A673 (cell line): ENCODE measurements at regions not wholly inside any gene's neighbourhood (a gene's known extent, or its start where the extent isn't known, plus 50 kb on each side); places are given as distances from the start of the nearest gene placed in this dataset.

Experiments
- BruUV-seq: library from RNA; stranded (reverse); fragments of 400-500 nt; replicated peaks from 2 replicates; lab custom pipeline; 2021; lab: Mats Ljungman, UMichigan
- CTCF ChIA-PET: fragments of 300-600 bp; sonication (Branson Sonifier 250); formaldehyde crosslinking; loops from one replicate; lab custom pipeline; 2022; ENCODE audit warnings: antibody characterized with exemption; lab: Charles Lee
- POLR2A ChIA-PET: fragments of 300-600 bp; sonication (Branson Sonifier 250); formaldehyde crosslinking; loops from one replicate; lab custom pipeline; 2022; ENCODE audit warnings: antibody characterized with exemption; ENCODE audit not compliant: low non-redundant PET; lab: Charles Lee
- DNase-seq: peaks from one replicate; pipeline ENCODE4 v3.0.0-alpha.2; 2015; ENCODE audit warnings: low spot score
- H3K27ac ChIP-seq: fragments of 200-600 bp; sonication (generic); 2 replicates; pipeline ENCODE4 v1.5.1; 2016; ENCODE audit warnings: mixed run types, low read depth, mild to moderate bottlenecking, mixed read lengths, antibody characterized with exemption, low read length; ENCODE audit not compliant: poor library complexity, severe bottlenecking
- H3K27me3 ChIP-seq: fragments of 200-600 bp; sonication (generic); replicated peaks from 2 replicates; pipeline ENCODE4 v1.6.1; 2017; ENCODE audit warnings: mixed run types, low read depth, mild to moderate bottlenecking, mixed read lengths, antibody characterized with exemption, low read length; ENCODE audit not compliant: insufficient read depth, poor library complexity
- H3K36me3 ChIP-seq: fragments of 200-600 bp; sonication (generic); 2 replicates; pipeline ENCODE4 v1.6.1; 2016; ENCODE audit warnings: mixed run types, mild to moderate bottlenecking, mixed read lengths, antibody characterized with exemption, low read length; ENCODE audit not compliant: insufficient read depth, poor library complexity, severe bottlenecking
- H3K4me1 ChIP-seq: fragments of 200-600 bp; sonication (generic); 2 replicates; pipeline ENCODE4 v1.6.1; 2017; ENCODE audit warnings: mixed run types, mild to moderate bottlenecking, mixed read lengths, antibody characterized with exemption, low read length; ENCODE audit not compliant: insufficient read depth, poor library complexity, severe bottlenecking
- H3K4me3 ChIP-seq: fragments of 200-600 bp; sonication (generic); 2 replicates; pipeline ENCODE4 v1.5.1; 2016; ENCODE audit warnings: low read depth, mixed run types, mild to moderate bottlenecking, mixed read lengths, low read length; ENCODE audit not compliant: poor library complexity, severe bottlenecking
- H3K9me3 ChIP-seq: fragments of 200-600 bp; sonication (generic); 2 replicates; pipeline ENCODE4 v1.6.1; 2016; ENCODE audit warnings: mixed run types, low read depth, mild to moderate bottlenecking, mixed read lengths, antibody characterized with exemption, low read length; ENCODE audit not compliant: poor library complexity, severe bottlenecking
- CTCF ChIP-seq: fragments of 300-800, 200-600 bp; sonication (generic); conservative IDR thresholded peaks from 2 replicates; pipeline ENCODE4 v1.5.1; 2017; ENCODE audit warnings: low read depth, mild to moderate bottlenecking, antibody characterized with exemption, low read length, moderate library complexity, mixed read lengths
- EZH2 ChIP-seq: fragments of 200-600 bp; sonication (generic); IDR thresholded peaks from 2 replicates; pipeline ENCODE4 v1.6.1; 2017; ENCODE audit warnings: borderline replicate concordance, low read depth, mild to moderate bottlenecking, mixed read lengths, antibody characterized with exemption, low read length; ENCODE audit not compliant: poor library complexity, severe bottlenecking
- intact Hi-C: fragments of 100-400 bp; cut with micrococcal nuclease; formaldehyde crosslinking; loops from one replicate; pipeline ENCODE4 v1.10.0; 2022; ENCODE audit not compliant: unreplicated experiment

- no peaks in the 10 kb centered on the region for H3K4me1 ChIP-seq
- peaks cover 7% of the 10 kb centered on the region for H3K27me3 ChIP-seq
- no peaks in the 10 kb centered on the region for H3K36me3 ChIP-seq
- no peak overlapping the region for H3K27ac ChIP-seq
- ChIA-PET CTCF (no interaction called here), POLR2A (no interaction called here)
- DNase-seq, result no peak
- H3K4me3 ChIP-seq, result no peak overlapping the region
- no peak for TF ChIP-seq CTCF
- TF ChIP-seq EZH2, result no peak
- no TSS peak for BruUV-seq
- H3K9me3 ChIP-seq, result no peaks in the 10 kb centered on the region
- intact Hi-C loops, result no loop called here
These were observed 70.4 kb upstream of the SLC24A3 start for GRCh38 chr20:19141998-19142397.

GRCh38 chr20:19143890-19144289, 68.6 kb upstream of the SLC24A3 start:
- Histone ChIP-seq H3K4me1 (no peaks in the 10 kb centered on the region), H3K27ac (no peak overlapping the region), H3K4me3 (no peak overlapping the region), H3K9me3 (no peaks in the 10 kb centered on the region), H3K27me3 (peaks cover 13% of the 10 kb centered on the region), H3K36me3 (no peaks in the 10 kb centered on the region)
- ChIA-PET CTCF (no interaction called here), POLR2A (no interaction called here)
- TF ChIP-seq CTCF, result no peak
- TF ChIP-seq EZH2, result no peak
- intact Hi-C loops, result no loop called here
- DNase-seq, result no peak
- BruUV-seq, result no TSS peak

GRCh38 chr20:19161336-19161735, 51.1 kb upstream of the SLC24A3 start:
- intact Hi-C loops, result no loop called here
- CTCF ChIA-PET, result no interaction called here
- BruUV-seq, result no TSS peak

More at GRCh38 chr20:19161336-19161735, 51.1 kb upstream of the SLC24A3 start:
- Histone ChIP-seq H3K27ac (no peak overlapping the region), H3K4me3 (no peak overlapping the region), H3K27me3 (peaks cover 3% of the 10 kb centered on the region), H3K36me3 (no peaks in the 10 kb centered on the region), H3K4me1 (no peaks in the 10 kb centered on the region), H3K9me3 (no peaks in the 10 kb centered on the region)
- TF ChIP-seq EZH2 (no peak), CTCF (no peak)
- DNase-seq, result no peak
- POLR2A ChIA-PET, result no interaction called here
